Astrocyte of the spinal cord (primary cell): ENCODE measurements at regions not wholly inside any gene's neighbourhood (a gene's known extent, or its start where the extent isn't known, plus 50 kb on each side); places are given as distances from the start of the nearest gene placed in this dataset.

ENCODE experiments used
- DNase-seq: peaks from one replicate; pipeline ENCODE4 v3.0.0; 2011; ENCODE audit warnings: low read depth, low spot score
- H3K4me3 ChIP-seq: 2 replicates; pipeline ENCODE4 v1.5.1; 2011; ENCODE audit warnings: low read depth, mild to moderate bottlenecking, low read length, moderate library complexity
- in situ Hi-C: cut with HindIII; loops from 2 replicates; pipeline ENCODE4 v1.10.0; 2017; ENCODE audit warnings: low sequenced_read_pairs
- TF ChIP-seq, protein P1 (sequence below): IDR thresholded peaks from 2 replicates; pipeline ENCODE4 v1.5.1; 2012; ENCODE audit warnings: low read depth, mild to moderate bottlenecking, low read length, inconsistent platforms

GRCh38 chr4:95603393-95603792, 54.6 kb upstream of the UNC5C start:
- TF ChIP-seq, protein P1, sequence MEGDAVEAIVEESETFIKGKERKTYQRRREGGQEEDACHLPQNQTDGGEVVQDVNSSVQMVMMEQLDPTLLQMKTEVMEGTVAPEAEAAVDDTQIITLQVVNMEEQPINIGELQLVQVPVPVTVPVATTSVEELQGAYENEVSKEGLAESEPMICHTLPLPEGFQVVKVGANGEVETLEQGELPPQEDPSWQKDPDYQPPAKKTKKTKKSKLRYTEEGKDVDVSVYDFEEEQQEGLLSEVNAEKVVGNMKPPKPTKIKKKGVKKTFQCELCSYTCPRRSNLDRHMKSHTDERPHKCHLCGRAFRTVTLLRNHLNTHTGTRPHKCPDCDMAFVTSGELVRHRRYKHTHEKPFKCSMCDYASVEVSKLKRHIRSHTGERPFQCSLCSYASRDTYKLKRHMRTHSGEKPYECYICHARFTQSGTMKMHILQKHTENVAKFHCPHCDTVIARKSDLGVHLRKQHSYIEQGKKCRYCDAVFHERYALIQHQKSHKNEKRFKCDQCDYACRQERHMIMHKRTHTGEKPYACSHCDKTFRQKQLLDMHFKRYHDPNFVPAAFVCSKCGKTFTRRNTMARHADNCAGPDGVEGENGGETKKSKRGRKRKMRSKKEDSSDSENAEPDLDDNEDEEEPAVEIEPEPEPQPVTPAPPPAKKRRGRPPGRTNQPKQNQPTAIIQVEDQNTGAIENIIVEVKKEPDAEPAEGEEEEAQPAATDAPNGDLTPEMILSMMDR, result no peak
- DNase-seq, result no peak
- in situ Hi-C loops, result no loop called here
- no peak overlapping the region for H3K4me3 ChIP-seq

GRCh38 chr4:95602872-95603271, 54.1 kb upstream of the UNC5C start:
- in situ Hi-C loops, result no loop called here
- no peak for DNase-seq
- TF ChIP-seq, protein P1, result no peak
- H3K4me3 ChIP-seq, result no peak overlapping the region

GRCh38 chr4:95601356-95601755, 52.6 kb upstream of the UNC5C start:
- no peak overlapping the region for H3K4me3 ChIP-seq
- in situ Hi-C loops, result no loop called here
- TF ChIP-seq, protein P1, result no peak
- no peak for DNase-seq

GRCh38 chr4:95599777-95600400, 51.1 kb upstream of the UNC5C start:
- no peak overlapping the region for H3K4me3 ChIP-seq
- TF ChIP-seq, protein P1, result no peak
- no peak for DNase-seq
- in situ Hi-C loops, result no loop called here
